H1 (cell line): ENCODE measurements at regions not wholly inside any gene's neighbourhood (a gene's known extent, or its start where the extent isn't known, plus 50 kb on each side); places are given as distances from the start of the nearest gene placed in this dataset.
"Not testable (repeated sequence)": the region's sequence is repeated elsewhere in the genome, so short reads cannot be mapped to it uniquely, and the experiment has no call there.

Experiments used
- CTCF ChIA-PET: fragments of 300-600 bp; sonication (Branson Sonifier 250); formaldehyde crosslinking; loops from one replicate; lab custom pipeline; 2021; ENCODE audit not compliant: partially characterized antibody; lab: Charles Lee
- POLR2A ChIA-PET: fragments of 300-600 bp; sonication (Branson Sonifier 250); formaldehyde crosslinking; loops from one replicate; lab custom pipeline; 2021; ENCODE audit warnings: inconsistent platforms; ENCODE audit not compliant: partially characterized antibody; lab: Charles Lee
- DNase-seq, 2 experiments: peaks; one replicate each; pipeline versions ENCODE4 v3.0.0 to v3.0.0-alpha.2; 2010 to 2022; ENCODE audit warnings: low spot score in 2 of 2, low read depth in 1 of 2, mixed read lengths in 1 of 2
- FAIRE-seq: peaks from 2 replicates; lab custom pipeline; 2011; peaks lifted over from hg19 to GRCh38; lab: Jason Lieb, UNC
- H2AFZ ChIP-seq: 2 replicates; pipeline ENCODE4 v1.8.1; 2012; ENCODE audit warnings: low read length, inconsistent platforms
- H2AK5ac ChIP-seq: 2 replicates; pipeline ENCODE4 v1.6.1; 2013; ENCODE audit warnings: low read depth, low read length
- H2BK120ac ChIP-seq: replicated peaks from 2 replicates; pipeline ENCODE3; 2013; ENCODE audit warnings: low read depth, low read length, inconsistent platforms
- H2BK12ac ChIP-seq: 2 replicates; pipeline ENCODE4 v1.6.1; 2013; ENCODE audit warnings: low read depth, low read length
- H2BK15ac ChIP-seq: 2 replicates; pipeline ENCODE4 v1.6.1; 2013; ENCODE audit warnings: low read length
- H2BK20ac ChIP-seq: 2 replicates; pipeline ENCODE4 v1.6.1; 2013; ENCODE audit warnings: low read length
- H2BK5ac ChIP-seq: 2 replicates; pipeline ENCODE4 v1.6.1; 2013; ENCODE audit warnings: low read depth, low read length
- H3K14ac ChIP-seq: 2 replicates; pipeline ENCODE4 v1.6.1; 2013; ENCODE audit warnings: inconsistent platforms; ENCODE audit not compliant: insufficient read length
- H3K18ac ChIP-seq: 2 replicates; pipeline ENCODE4 v1.6.1; 2013; ENCODE audit warnings: low read length; ENCODE audit errors: extremely low read depth
- H3K23ac ChIP-seq: 2 replicates; pipeline ENCODE4 v1.6.1; 2013; ENCODE audit warnings: inconsistent platforms; ENCODE audit not compliant: insufficient read length
- H3K23me2 ChIP-seq: 2 replicates; pipeline ENCODE4 v1.6.1; 2013; ENCODE audit warnings: low read depth, low read length
- H3K27ac ChIP-seq: 2 replicates; pipeline ENCODE4 v1.6.1; 2011; ENCODE audit warnings: low read depth, low read length, inconsistent platforms
- H3K27me3 ChIP-seq, 4 experiments: replicated peaks in 1 of 4; 1 replicate in 1 of 4; 2 replicates in 3 of 4; pipeline versions ENCODE4 v1.6.1 to v1.8.1; 2011 to 2013; ENCODE audit warnings: low read length in 3 of 4, mild to moderate bottlenecking in 3 of 4, inconsistent platforms in 2 of 4, mixed read lengths in 2 of 4, moderate library complexity in 1 of 4; ENCODE audit not compliant: control insufficient read depth in 3 of 4, insufficient read depth in 3 of 4; ENCODE audit errors: extremely low read depth in 1 of 4
- H3K36me3 ChIP-seq, 4 experiments: 2 replicates each; pipeline versions ENCODE4 v1.6.1 to v1.8.1; 2011 to 2013; ENCODE audit warnings: mild to moderate bottlenecking in 4 of 4, low read length in 3 of 4, moderate library complexity in 2 of 4, control low read depth in 1 of 4, inconsistent platforms in 1 of 4; ENCODE audit not compliant: insufficient read depth in 4 of 4, control insufficient read depth in 2 of 4
- H3K4ac ChIP-seq: replicated peaks from 2 replicates; pipeline ENCODE3; 2013; ENCODE audit warnings: low read length, low read depth, mixed read lengths, inconsistent platforms; ENCODE audit not compliant: insufficient read length
- H3K4me1 ChIP-seq, 4 experiments: replicated peaks in 1 of 4; 1 replicate in 1 of 4; 2 replicates in 3 of 4; pipeline versions ENCODE4 v1.6.1 to v1.8.1; 2011 to 2013; ENCODE audit warnings: low read length in 3 of 4, inconsistent platforms in 2 of 4, mixed read lengths in 1 of 4; ENCODE audit not compliant: insufficient read depth in 4 of 4, control insufficient read depth in 3 of 4
- H3K4me2 ChIP-seq, 2 experiments: 2 replicates each; pipeline versions ENCODE4 v1.6.1 to v1.8.1; 2011 to 2013; ENCODE audit warnings: low read depth in 2 of 2, low read length in 2 of 2, control low read depth in 1 of 2, inconsistent platforms in 1 of 2, mild to moderate bottlenecking in 1 of 2; ENCODE audit not compliant: insufficient read depth in 1 of 2
- H3K4me3 ChIP-seq, 4 experiments: fragments of 200-600, 300-600 bp in 1 of 4; sonication (generic), shearing (Covaris generic), sonication (Bioruptor Twin) in 1 of 4; 2 replicates each; pipeline versions ENCODE4 v1.5.1 to v1.8.1; 2011 to 2016; ENCODE audit warnings: low read length in 4 of 4, low read depth in 3 of 4, control low read depth in 2 of 4, inconsistent platforms in 2 of 4, mild to moderate bottlenecking in 2 of 4, mixed read lengths in 1 of 4, moderate library complexity in 1 of 4; ENCODE audit not compliant: insufficient read depth in 2 of 4; ENCODE audit errors: extremely low read depth in 1 of 4
- H3K56ac ChIP-seq: replicated peaks from 2 replicates; pipeline ENCODE3; 2013; ENCODE audit warnings: low read depth, mild to moderate bottlenecking, mixed read lengths, low read length, inconsistent platforms; ENCODE audit not compliant: insufficient read length
- H3K79me1 ChIP-seq: 2 replicates; pipeline ENCODE4 v1.6.1; 2013; ENCODE audit warnings: low read depth, low read length, control low read depth
- H3K79me2 ChIP-seq, 2 experiments: 2 replicates each; pipeline versions ENCODE4 v1.6.1 to v1.8.1; 2012 to 2013; ENCODE audit warnings: low read length in 2 of 2, mild to moderate bottlenecking in 2 of 2, inconsistent platforms in 1 of 2; ENCODE audit not compliant: insufficient read depth in 2 of 2, control insufficient read depth in 1 of 2
- H3K9ac ChIP-seq, 4 experiments: replicated peaks in 1 of 4; 1 replicate in 1 of 4; 2 replicates in 3 of 4; pipeline versions ENCODE4 v1.6.1 to v1.8.1; 2011 to 2013; ENCODE audit warnings: low read depth in 3 of 4, low read length in 3 of 4, control low read depth in 2 of 4, mild to moderate bottlenecking in 2 of 4, moderate library complexity in 2 of 4, inconsistent platforms in 1 of 4; ENCODE audit errors: extremely low read depth in 1 of 4
- H3K9me3 ChIP-seq, 2 experiments: 2 replicates each; pipeline versions ENCODE4 v1.6.1 to v1.8.1; 2012 to 2013; ENCODE audit warnings: mild to moderate bottlenecking in 2 of 2, moderate library complexity in 2 of 2, control low read depth in 1 of 2, inconsistent platforms in 1 of 2, low read depth in 1 of 2, low read length in 1 of 2, mixed read lengths in 1 of 2; ENCODE audit not compliant: insufficient read depth in 2 of 2
- H4K20me1 ChIP-seq, 2 experiments: replicated peaks in 1 of 2; 2 replicates each; pipeline versions ENCODE3 to v1.8.1; 2011 to 2013; ENCODE audit warnings: inconsistent platforms in 2 of 2, low read length in 2 of 2, mild to moderate bottlenecking in 1 of 2; ENCODE audit not compliant: insufficient read depth in 2 of 2, control insufficient read depth in 1 of 2
- H4K5ac ChIP-seq: 2 replicates; pipeline ENCODE4 v1.6.1; 2013; ENCODE audit warnings: low read length, low read depth, mixed read lengths, inconsistent platforms; ENCODE audit not compliant: insufficient read length
- H4K8ac ChIP-seq: 2 replicates; pipeline ENCODE4 v1.8.0; 2013; ENCODE audit warnings: mild to moderate bottlenecking, moderate library complexity, low read length, inconsistent platforms; ENCODE audit not compliant: insufficient read depth; ENCODE audit errors: extremely low read depth
- H4K91ac ChIP-seq: replicated peaks from 2 replicates; pipeline ENCODE3; 2013; ENCODE audit warnings: low read length, mixed read lengths, inconsistent platforms; ENCODE audit not compliant: insufficient read length
- WGBS, 2 experiments: shearing (Covaris generic) in 1 of 2; methylation state at CpG; one replicate each; pipeline versions ENCODE4 v1.1.6 to v1.1.7; 2013 to 2015; ENCODE audit warnings: low lambda C conversion rate in 2 of 2, mixed read lengths in 2 of 2, inconsistent platforms in 1 of 2, low coverage in 1 of 2, missing lambda C conversion rate in 1 of 2; ENCODE audit not compliant: insufficient replicate concordance in 2 of 2, insufficient coverage in 1 of 2, insufficient read length in 1 of 2; ENCODE audit errors: extremely low coverage in 1 of 2, missing lambda C conversion rate in 1 of 2; 5-methylcytosine and 5-hydroxymethylcytosine counted together

- H3K27ac ChIP-seq, H3K4me2 ChIP-seq, CTCF ChIA-PET, DNase-seq, H3K18ac ChIP-seq, H3K9me3 ChIP-seq, H3K23me2 ChIP-seq, H2BK5ac ChIP-seq, H4K5ac ChIP-seq, FAIRE-seq, H3K9ac ChIP-seq, H3K79me2 ChIP-seq, H3K27me3 ChIP-seq, H3K4me3 ChIP-seq, H3K14ac ChIP-seq, H4K8ac ChIP-seq, POLR2A ChIA-PET, H2BK20ac ChIP-seq, H2BK120ac ChIP-seq, H2AK5ac ChIP-seq, H4K91ac ChIP-seq, H3K23ac ChIP-seq, H2AFZ ChIP-seq, H3K56ac ChIP-seq, H2BK15ac ChIP-seq, H3K4me1 ChIP-seq, H3K79me1 ChIP-seq, H3K4ac ChIP-seq, H4K20me1 ChIP-seq, H2BK12ac ChIP-seq, H3K36me3 ChIP-seq: not testable (repeated sequence)
- 94% methylated on average over 7 of the region's 8 CpGs; no CpG with 5 or more reads in 1 of the 2 experiments for WGBS, 2 experiments
These were observed 102.3 kb upstream of the DEFB108B start for GRCh38 chr11:71730748-71731147.
